Right lobe of liver (tissue), 4 donors: ENCODE measurements at regions not wholly inside any gene's neighbourhood (a gene's known extent, or its start where the extent isn't known, plus 50 kb on each side); places are given as distances from the start of the nearest gene placed in this dataset.

Source experiments
- POLR2A ChIP-seq: fragments of 450-650 bp; IDR thresholded peaks from one replicate; pipeline ENCODE4 v1.6.1; 2017; ENCODE audit warnings: antibody characterized with exemption, mild to moderate bottlenecking
- TF ChIP-seq, protein P1 (sequence below), 4 donors: fragments of 200-600 bp in 3 of 4; fragments of 450-650 bp in 1 of 4; IDR thresholded peaks; one replicate each; pipeline versions ENCODE4 v1.5.1 to v1.8.0; 2016 to 2022; ENCODE audit warnings: antibody characterized with exemption in 4 of 4, mild to moderate bottlenecking in 2 of 4
- donor health status: DM: no; HTN: no; CAD: no.
- donor health status: DM: no; HTN: no; CAD: no.
- donor health status: DM: no; HTN: yes; CAD: no.

DNA sequence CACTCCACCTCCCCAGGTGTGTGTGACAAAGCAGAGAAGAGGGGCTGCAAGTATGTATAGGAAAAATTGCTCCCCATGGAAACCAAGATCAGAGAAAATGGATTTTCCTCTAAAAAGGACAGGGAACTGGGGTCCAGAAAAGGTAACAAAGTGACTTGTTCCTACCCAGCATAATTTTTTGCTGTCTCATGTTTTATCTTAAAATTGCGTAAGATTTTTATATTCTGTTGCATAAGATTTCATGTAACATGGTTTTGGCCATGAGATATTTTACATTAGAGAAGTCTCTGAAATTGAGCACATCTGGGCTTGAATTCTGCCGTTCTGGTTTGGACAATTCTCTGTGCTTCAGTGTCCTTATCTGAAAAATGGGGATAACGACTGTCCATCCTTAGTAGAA lies 335.7 kb upstream of the RORA start:
- TF ChIP-seq, protein P1, sequence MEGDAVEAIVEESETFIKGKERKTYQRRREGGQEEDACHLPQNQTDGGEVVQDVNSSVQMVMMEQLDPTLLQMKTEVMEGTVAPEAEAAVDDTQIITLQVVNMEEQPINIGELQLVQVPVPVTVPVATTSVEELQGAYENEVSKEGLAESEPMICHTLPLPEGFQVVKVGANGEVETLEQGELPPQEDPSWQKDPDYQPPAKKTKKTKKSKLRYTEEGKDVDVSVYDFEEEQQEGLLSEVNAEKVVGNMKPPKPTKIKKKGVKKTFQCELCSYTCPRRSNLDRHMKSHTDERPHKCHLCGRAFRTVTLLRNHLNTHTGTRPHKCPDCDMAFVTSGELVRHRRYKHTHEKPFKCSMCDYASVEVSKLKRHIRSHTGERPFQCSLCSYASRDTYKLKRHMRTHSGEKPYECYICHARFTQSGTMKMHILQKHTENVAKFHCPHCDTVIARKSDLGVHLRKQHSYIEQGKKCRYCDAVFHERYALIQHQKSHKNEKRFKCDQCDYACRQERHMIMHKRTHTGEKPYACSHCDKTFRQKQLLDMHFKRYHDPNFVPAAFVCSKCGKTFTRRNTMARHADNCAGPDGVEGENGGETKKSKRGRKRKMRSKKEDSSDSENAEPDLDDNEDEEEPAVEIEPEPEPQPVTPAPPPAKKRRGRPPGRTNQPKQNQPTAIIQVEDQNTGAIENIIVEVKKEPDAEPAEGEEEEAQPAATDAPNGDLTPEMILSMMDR (IDR thresholded peaks at IDR 0.05), result no peak
- no peak for TF ChIP-seq POLR2A
